Activated CD4-positive, alpha-beta T cell treated with anti-CD3 and anti-CD28 coated beads for 4 hours (primary cell): ENCODE measurements at regions not wholly inside any gene's neighbourhood (a gene's known extent, or its start where the extent isn't known, plus 50 kb on each side); places are given as distances from the start of the nearest gene placed in this dataset.

Source experiments
- DNase-seq, 2 donors: peaks; one replicate each; pipeline ENCODE4 v3.0.0-alpha.2; 2020

DNA sequence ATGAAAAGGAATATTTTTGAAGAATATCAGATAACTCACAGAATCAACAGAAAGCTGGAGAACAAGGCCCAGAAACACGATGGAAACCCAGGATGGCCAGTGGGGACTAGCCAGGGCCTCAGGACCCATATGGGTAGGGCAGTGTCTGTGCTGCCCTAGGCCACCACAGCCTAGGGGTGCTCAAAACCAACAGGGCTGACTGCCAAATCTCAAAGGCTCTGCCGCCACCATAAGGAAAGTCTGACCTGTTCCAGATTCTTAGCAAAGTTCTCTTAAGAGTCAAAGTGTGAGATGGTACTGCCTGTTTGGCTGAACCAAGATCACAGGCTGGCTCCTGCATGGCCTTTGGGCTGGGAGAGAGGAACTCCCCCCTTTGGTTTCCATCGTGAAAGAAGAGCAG lies 164.7 kb upstream of the CTTNBP2NL start:
- DNase-seq: no peak

- DNase-seq: no peak
Observed at GRCh38 chr1:112232848-112233247, 163.2 kb upstream of the CTTNBP2NL start.

- DNase-seq: no peak
Observed at GRCh38 chr1:112234710-112235109, 161.3 kb upstream of the CTTNBP2NL start.

DNA sequence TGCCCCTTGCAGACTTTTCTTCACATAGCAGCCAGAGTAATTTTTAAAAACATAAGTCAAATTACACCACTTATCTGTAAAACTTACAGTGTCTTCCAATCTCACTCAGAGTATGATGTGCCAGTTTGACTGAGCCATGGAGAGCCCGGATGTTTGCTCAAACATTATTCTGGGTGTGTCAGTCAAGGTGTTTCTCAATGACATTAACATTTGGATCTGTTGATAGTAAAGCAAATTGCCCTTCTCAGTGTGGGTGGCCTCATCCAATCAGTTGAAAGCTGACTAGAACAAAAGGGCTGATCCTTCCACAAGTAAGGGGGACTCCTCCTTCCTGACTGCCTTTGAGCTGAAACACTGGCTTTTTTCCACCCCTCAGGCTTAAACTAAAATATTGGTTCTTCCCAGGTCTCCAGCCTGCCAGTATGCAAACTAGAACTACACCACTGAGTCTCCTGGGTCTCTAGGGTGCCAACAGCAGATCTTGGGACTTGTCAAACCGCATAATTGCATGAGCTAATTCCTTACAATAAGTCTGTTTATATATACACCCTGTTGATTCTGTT lies 157.9 kb upstream of the CTTNBP2NL start:
- DNase-seq: no peak

DNA sequence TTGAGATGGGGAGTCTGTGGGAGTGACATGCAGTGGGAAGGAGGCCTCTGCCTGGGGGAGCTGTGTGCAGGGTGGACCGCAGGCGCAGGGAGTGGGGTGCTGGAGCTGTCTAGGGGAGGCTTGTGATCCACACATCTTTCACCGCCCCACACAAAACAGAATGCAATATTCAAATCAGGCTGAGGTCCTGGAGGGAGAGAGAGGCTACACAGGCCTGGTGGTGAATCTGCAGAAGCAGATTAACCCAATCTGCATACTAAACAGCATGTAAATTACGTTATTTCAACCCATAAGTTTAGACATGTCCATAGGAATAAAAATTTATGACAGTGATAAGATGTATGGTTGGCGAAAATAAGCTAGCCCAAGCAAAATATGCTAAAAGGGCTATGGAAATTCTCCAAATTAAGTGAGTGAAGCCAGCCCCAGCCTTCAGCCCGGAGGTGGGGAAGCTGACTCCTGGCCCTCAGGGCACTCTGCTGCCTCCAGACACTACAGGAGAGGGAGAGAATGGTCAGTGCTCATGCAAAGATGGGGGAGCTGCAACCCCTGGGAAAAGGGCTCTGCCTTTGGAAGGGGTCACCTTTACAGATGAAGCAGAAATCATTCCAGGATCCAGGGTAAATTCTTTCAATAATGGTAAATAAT lies 156.2 kb upstream of the CTTNBP2NL start:
- no peak for DNase-seq

DNA sequence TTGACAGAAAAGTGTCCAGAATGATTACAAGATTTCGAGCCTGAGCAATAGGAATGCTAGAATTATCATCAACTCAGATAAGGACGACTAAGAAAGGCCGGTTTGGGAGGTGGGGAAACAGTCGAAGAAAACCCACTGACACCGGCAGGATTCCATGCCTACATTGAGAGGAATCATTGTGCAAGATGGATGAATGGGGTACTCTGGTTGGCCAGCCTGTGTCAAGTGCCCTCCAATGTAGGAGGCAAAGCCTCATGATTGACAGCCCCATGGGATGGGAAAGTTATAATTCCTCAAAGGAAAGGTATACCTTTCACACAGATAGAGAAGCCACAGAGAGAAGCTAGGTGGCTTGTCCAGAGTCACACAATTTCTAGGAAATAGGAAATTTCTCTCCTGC lies 153.5 kb upstream of the CTTNBP2NL start:
- DNase-seq: no peak

DNA sequence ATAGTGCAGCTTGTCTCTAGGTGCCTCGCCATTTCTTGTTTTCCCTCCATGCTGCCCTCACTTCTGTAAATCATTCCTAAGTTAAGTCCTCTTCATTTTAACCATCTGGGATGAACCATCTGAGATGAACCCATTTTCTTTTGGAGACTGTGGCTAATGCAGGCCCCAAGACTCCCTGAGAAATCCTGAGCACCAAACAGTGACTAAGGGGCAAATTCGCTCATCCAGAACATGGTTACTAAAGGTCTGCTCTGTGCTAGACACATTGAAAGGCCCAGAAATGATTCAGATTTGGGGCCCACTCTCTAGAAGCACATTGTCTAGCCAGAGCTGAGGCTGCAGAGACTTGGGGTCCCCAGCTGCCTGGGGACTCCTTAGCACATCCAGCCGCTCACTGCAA lies 151.9 kb upstream of the CTTNBP2NL start:
- no peak for DNase-seq

- DNase-seq: no peak
Observed at GRCh38 chr1:112245114-112245513, 150.9 kb upstream of the CTTNBP2NL start.

GRCh38 chr1:112247036-112247597 lies 148.9 kb upstream of the CTTNBP2NL start:
- no peak for DNase-seq

- DNase-seq: no peak
Observed at GRCh38 chr1:112247961-112248360, 148.1 kb upstream of the CTTNBP2NL start.

DNA sequence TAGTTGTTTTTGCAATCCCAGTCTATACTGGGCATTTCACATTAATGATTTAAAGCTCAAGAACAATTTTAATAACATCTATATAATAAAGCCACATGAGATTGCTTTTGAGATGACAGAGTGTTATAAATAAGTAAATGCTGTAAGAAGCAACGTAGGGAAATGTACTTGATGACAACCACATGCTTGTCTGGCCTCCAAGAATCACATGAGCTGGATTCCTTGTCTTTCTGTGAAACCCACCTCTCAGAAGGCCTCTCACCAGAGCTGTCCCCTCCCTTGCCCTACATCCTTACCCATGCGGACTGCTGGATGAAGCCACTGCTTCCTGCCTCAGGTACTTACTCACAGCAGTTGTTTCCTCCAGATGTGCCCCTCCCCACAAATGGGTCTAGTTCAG lies 145.1 kb upstream of the CTTNBP2NL start:
- no peak for DNase-seq

- DNase-seq: no peak
Observed at GRCh38 chr1:112251766-112252506, 144.1 kb upstream of the CTTNBP2NL start.

DNA sequence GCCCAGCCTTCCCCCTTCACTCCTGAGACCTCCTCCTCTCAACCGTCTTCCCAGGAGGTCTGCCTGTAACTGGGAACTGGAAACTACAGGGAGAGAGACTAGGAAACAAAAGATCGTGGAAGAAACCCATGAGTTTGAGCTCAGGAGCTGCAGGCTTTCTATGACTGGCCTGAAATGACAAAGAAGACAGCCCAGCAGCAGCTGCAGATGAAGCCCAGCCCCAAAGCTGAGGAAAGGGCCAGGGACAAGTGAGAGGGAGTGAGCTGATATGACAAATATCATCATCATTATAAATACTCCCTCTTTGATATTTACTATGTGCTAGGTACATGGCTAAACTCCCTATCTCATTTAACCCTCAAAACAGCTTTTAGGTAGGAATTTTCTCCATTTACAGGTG lies 142.6 kb upstream of the CTTNBP2NL start:
- no peak for DNase-seq

GRCh38 chr1:112255080-112255479 lies 140.9 kb upstream of the CTTNBP2NL start:
- DNase-seq: no peak

GRCh38 chr1:112256411-112256810 lies 139.6 kb upstream of the CTTNBP2NL start:
- DNase-seq: no peak

GRCh38 chr1:112257043-112257835 lies 138.8 kb upstream of the CTTNBP2NL start:
- DNase-seq: no peak

GRCh38 chr1:112260699-112261098 lies 135.3 kb upstream of the CTTNBP2NL start:
- no peak for DNase-seq

DNA sequence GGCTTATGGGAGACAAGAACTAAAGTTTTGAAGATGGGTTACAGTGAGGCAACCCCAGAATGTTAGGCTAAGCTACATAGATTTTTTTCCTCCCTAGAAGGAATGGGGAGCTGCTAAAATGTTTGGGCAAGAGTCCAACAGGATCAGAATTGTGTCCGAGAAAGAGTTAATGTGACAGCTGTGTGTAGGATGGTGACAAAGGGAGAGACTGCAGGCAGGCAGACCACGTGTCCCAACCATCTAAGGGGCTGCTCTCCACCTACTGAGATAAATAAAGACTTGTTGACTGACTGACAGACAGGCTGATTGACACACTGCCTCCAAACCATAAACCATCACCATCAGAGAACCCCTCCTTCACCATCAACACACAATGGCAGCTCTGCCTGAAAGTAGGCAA lies 133.7 kb upstream of the CTTNBP2NL start:
- no peak for DNase-seq

DNA sequence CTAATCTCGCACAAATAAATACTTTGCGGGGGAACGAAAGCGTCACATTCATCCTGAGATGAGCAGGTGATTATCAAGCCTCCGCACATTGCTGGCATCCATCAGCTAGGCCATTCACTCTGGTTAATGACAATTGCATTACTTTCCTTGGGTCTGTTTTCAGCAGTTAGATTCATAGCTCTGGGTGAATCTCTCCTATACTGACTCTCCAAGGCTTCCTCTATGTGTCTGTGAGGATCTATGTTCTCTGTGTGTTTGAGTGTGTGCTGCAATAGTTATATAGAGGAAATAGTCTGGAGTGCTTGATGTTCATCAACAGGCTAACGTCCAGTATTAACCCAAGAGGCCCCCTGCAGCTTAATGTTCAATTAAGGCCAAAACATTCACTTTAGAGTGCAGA lies 133.0 kb upstream of the CTTNBP2NL start:
- no peak for DNase-seq

GRCh38 chr1:112263453-112263852 lies 132.6 kb upstream of the CTTNBP2NL start:
- no peak for DNase-seq

DNA sequence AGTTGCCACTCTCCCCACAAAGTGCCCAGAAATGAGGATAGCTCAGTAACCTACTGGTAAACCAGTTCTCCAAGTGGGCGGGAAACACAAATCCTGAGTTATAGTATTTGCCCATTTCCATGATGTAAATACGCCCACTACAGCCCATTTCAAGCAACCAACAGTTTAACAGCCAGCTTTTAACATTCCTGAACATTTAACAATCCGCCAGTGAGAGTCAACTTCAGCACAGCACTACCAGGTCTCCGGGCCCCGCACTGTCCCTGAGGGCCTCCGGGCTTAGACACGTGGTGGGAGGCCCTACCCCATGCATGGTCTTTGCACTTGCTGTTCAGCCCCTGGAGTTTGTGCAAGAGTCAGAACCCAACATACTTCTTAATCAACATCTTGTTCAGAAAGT lies 132.0 kb upstream of the CTTNBP2NL start:
- no peak for DNase-seq

- DNase-seq: no peak
Observed at GRCh38 chr1:112264553-112264952, 131.5 kb upstream of the CTTNBP2NL start.

GRCh38 chr1:112265931-112266330 lies 130.1 kb upstream of the CTTNBP2NL start:
- no peak for DNase-seq
